ENCODE measurements at regions not wholly inside any gene's neighbourhood (a gene's known extent, or its start where the extent isn't known, plus 50 kb on each side); places are given as distances from the start of the nearest gene placed in this dataset.
"Not testable (repeated sequence)": the region's sequence is repeated elsewhere in the genome, so short reads cannot be mapped to it uniquely, and the experiment has no call there.

- no peak for DNase-seq (ENCODE audit: low read depth in 2 of 2)
Measured at GRCh38 chr2:51265539-51265938, 233.6 kb upstream of the NRXN1 start.

GRCh38 chr2:51263951-51264350 is 232.0 kb upstream of the NRXN1 start:
- no peak for DNase-seq (ENCODE audit: low read depth in 2 of 2)

- DNase-seq (ENCODE audit: low read depth in 2 of 2) = not testable (repeated sequence)
Measured at GRCh38 chr2:51263101-51263500, 231.2 kb upstream of the NRXN1 start.

GRCh38 chr2:51258301-51258700 is 226.4 kb upstream of the NRXN1 start:
- no peak for DNase-seq (ENCODE audit: low read depth in 2 of 2)

- no peak for DNase-seq (ENCODE audit: low read depth in 2 of 2)
Measured at GRCh38 chr2:51256736-51257135, 224.8 kb upstream of the NRXN1 start.

GRCh38 chr2:51251356-51251755 is 219.4 kb upstream of the NRXN1 start:
- DNase-seq (ENCODE audit: low read depth in 2 of 2) = no peak

- DNase-seq (ENCODE audit: low read depth in 2 of 2) = no peak
Measured at GRCh38 chr2:51247252-51247805, 215.4 kb upstream of the NRXN1 start.

GRCh38 chr2:51243892-51244535 is 212.1 kb upstream of the NRXN1 start:
- DNase-seq (ENCODE audit: low read depth in 2 of 2) = no peak

- DNase-seq (ENCODE audit: low read depth in 2 of 2) = no peak
Measured at GRCh38 chr2:51237626-51238271, 205.8 kb upstream of the NRXN1 start.

GRCh38 chr2:51232027-51232426 is 200.1 kb upstream of the NRXN1 start:
- DNase-seq (ENCODE audit: low read depth in 2 of 2) = no peak

- no peak for DNase-seq (ENCODE audit: low read depth in 2 of 2)
Measured at GRCh38 chr2:51231071-51231470, 199.1 kb upstream of the NRXN1 start.

- DNase-seq (ENCODE audit: low read depth in 2 of 2) = no peak
Measured at GRCh38 chr2:51225377-51225776, 193.4 kb upstream of the NRXN1 start.

- DNase-seq (ENCODE audit: low read depth in 2 of 2) = no peak
Measured at GRCh38 chr2:51224790-51225189, 192.9 kb upstream of the NRXN1 start.

- no peak for DNase-seq (ENCODE audit: low read depth in 2 of 2)
Measured at GRCh38 chr2:51222106-51222505, 190.2 kb upstream of the NRXN1 start.

GRCh38 chr2:51220606-51221005 is 188.7 kb upstream of the NRXN1 start:
- peak in 1 of 2 donors; percentile 1 for DNase-seq (ENCODE audit: low read depth in 2 of 2)

GRCh38 chr2:51220080-51220479 is 188.1 kb upstream of the NRXN1 start:
- no peak for DNase-seq (ENCODE audit: low read depth in 2 of 2)

- DNase-seq (ENCODE audit: low read depth in 2 of 2) = no peak
Measured at GRCh38 chr2:51219468-51219867, 187.5 kb upstream of the NRXN1 start.

- no peak for DNase-seq (ENCODE audit: low read depth in 2 of 2)
Measured at GRCh38 chr2:51218047-51218446, 186.1 kb upstream of the NRXN1 start.

- no peak for DNase-seq (ENCODE audit: low read depth in 2 of 2)
Measured at GRCh38 chr2:51213826-51214225, 181.9 kb upstream of the NRXN1 start.

GRCh38 chr2:51212374-51212773 is 180.4 kb upstream of the NRXN1 start:
- DNase-seq (ENCODE audit: low read depth in 2 of 2) = no peak

GRCh38 chr2:51208521-51208920 is 176.6 kb upstream of the NRXN1 start:
- no peak for DNase-seq (ENCODE audit: low read depth in 2 of 2)

GRCh38 chr2:51201295-51201694 is 169.4 kb upstream of the NRXN1 start:
- DNase-seq (ENCODE audit: low read depth in 2 of 2) = no peak

- DNase-seq (ENCODE audit: low read depth in 2 of 2) = no peak
Measured at GRCh38 chr2:51194656-51195055, 162.7 kb upstream of the NRXN1 start.

Data from dermis microvascular lymphatic vessel endothelial cell (primary cell).